Aorta (tissue), 5 donors: ENCODE measurements at regions not wholly inside any gene's neighbourhood (a gene's known extent, or its start where the extent isn't known, plus 50 kb on each side); places are given as distances from the start of the nearest gene placed in this dataset.
"Not testable (repeated sequence)": the region's sequence is repeated elsewhere in the genome, so short reads cannot be mapped to it uniquely, and the experiment has no call there.

Source experiments
- ATAC-seq: fragments of 200-7000 bp; cut with Tn5 transposase; one replicate; pipeline ENCODE4 v1.9.1; 2022; ENCODE audit warnings: moderate library complexity; ENCODE audit not compliant: low FRiP score
- DNase-seq, 2 donors: peaks; one replicate each; pipeline ENCODE4 v3.0.0-alpha.2; 2020
- H3K27ac ChIP-seq, 2 donors: one replicate each; pipeline ENCODE4 v1.5.1; 2013; ENCODE audit warnings: low read length in 2 of 2, mild to moderate bottlenecking in 2 of 2, moderate library complexity in 2 of 2, control low read depth in 1 of 2, inconsistent platforms in 1 of 2, low read depth in 1 of 2
- H3K27me3 ChIP-seq, 2 donors: one replicate each; pipeline ENCODE4 v1.6.1; 2013; ENCODE audit warnings: control low read depth in 1 of 2, low read length in 1 of 2, mild to moderate bottlenecking in 1 of 2, moderate library complexity in 1 of 2; ENCODE audit not compliant: insufficient read depth in 2 of 2, control insufficient read depth in 1 of 2
- H3K36me3 ChIP-seq, 2 donors: one replicate each; pipeline ENCODE4 v1.6.1; 2013; ENCODE audit warnings: control low read depth in 1 of 2, low read length in 1 of 2, mild to moderate bottlenecking in 1 of 2; ENCODE audit not compliant: insufficient read depth in 2 of 2, control insufficient read depth in 1 of 2
- H3K4me1 ChIP-seq, 2 donors: one replicate each; pipeline ENCODE4 v1.6.1; 2013; ENCODE audit warnings: low read length in 2 of 2, control low read depth in 1 of 2, mild to moderate bottlenecking in 1 of 2, moderate library complexity in 1 of 2; ENCODE audit not compliant: insufficient read depth in 2 of 2, control insufficient read depth in 1 of 2
- H3K4me3 ChIP-seq, 2 donors: one replicate each; pipeline ENCODE4 v1.5.1; 2013; ENCODE audit warnings: low read length in 2 of 2, control low read depth in 1 of 2, mild to moderate bottlenecking in 1 of 2
- H3K9me3 ChIP-seq: one replicate; pipeline ENCODE4 v1.6.1; 2013; ENCODE audit warnings: mild to moderate bottlenecking, low read length; ENCODE audit not compliant: control insufficient read depth
- WGBS, 2 donors: extraction: QIAGEN DNeasy Blood & Tissue Kit; methylation state at CpG; one replicate each; pipeline ENCODE4 v1.1.7; 2013; 5-methylcytosine and 5-hydroxymethylcytosine counted together
- intact Hi-C, 2 donors: fragments of 100-400 bp; cut with DNase I; formaldehyde crosslinking; loops; one replicate each; pipeline versions ENCODE4 v1.14.2 to v1.15.0; 2022
- donor health status: healthy with polysubstance abuse.
- donor health status: Bipolar disorder and iron deficiency.
- donor health status: DM: no; HTN: no; CAD: no.
- donor health status: DM: no; HTN: no; CAD: no.
- donor health status: DM: yes; HTN: yes; CAD: no.

- H3K9me3 ChIP-seq, H3K27ac ChIP-seq, ATAC-seq, intact Hi-C loops, H3K4me1 ChIP-seq, H3K36me3 ChIP-seq, H3K4me3 ChIP-seq, DNase-seq, H3K27me3 ChIP-seq: not testable (repeated sequence)
- 89 to 91% methylated on average over 7 to 13 of the region's 14 CpGs for WGBS, 2 donors
Observed at GRCh38 chr16:5203675-5204074, 106.1 kb upstream of the EEF2KMT start.

DNA sequence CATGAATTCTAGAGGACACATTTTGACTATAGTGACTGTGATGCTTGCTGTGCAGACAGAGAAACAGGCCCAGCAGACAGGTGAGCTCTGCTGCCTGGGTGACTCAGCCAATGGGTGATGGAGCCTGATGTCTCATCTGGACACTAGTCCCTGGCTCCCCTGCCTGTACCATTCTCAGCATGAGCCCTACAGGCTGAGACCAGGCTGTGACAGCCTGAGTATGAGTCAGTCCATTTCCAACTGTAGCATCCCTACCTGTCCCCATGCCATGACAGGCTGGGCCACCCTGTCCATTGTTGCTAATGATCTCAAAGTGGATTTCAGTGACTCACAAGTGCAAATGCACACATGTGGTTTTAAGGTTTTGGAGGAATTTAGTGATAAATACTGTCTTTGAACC lies 102.5 kb upstream of the EEF2KMT start:
- no peak for DNase-seq
- intact Hi-C loops, result no loop called here
- no peak for ATAC-seq

GRCh38 chr16:5196204-5196603 lies 98.6 kb upstream of the EEF2KMT start:
- Histone ChIP-seq H3K4me1 (no peaks in the 10 kb centered on the region), H3K27ac (no peak overlapping the region), H3K36me3 (no peaks in the 10 kb centered on the region), H3K9me3 (peaks cover 3% of the 10 kb centered on the region), H3K27me3 (no peaks in the 10 kb centered on the region), H3K4me3 (no peak overlapping the region)
- ATAC-seq, result no peak
- intact Hi-C loops, result no loop called here
- no peak for DNase-seq
- 82 to 83% methylated on average over 3 of the region's 3 CpGs for WGBS, 2 donors

More for the DNA sequence above, 102.5 kb upstream of the EEF2KMT start:
- Histone ChIP-seq H3K27ac (no peak overlapping the region), H3K27me3 (no peaks in the 10 kb centered on the region), H3K9me3 (peaks cover 3% of the 10 kb centered on the region), H3K36me3 (no peaks in the 10 kb centered on the region), H3K4me3 (no peak overlapping the region), H3K4me1 (no peaks in the 10 kb centered on the region)

GRCh38 chr16:5193861-5194260 lies 96.3 kb upstream of the EEF2KMT start:
- DNase-seq, result no peak
- Histone ChIP-seq H3K4me3 (no peak overlapping the region), H3K9me3 (peaks cover 3% of the 10 kb centered on the region), H3K27me3 (no peaks in the 10 kb centered on the region), H3K27ac (no peak overlapping the region), H3K4me1 (no peaks in the 10 kb centered on the region), H3K36me3 (no peaks in the 10 kb centered on the region)
- ATAC-seq, result no peak
- 78% methylated on average over 11 of the region's 11 CpGs for WGBS, 2 donors
- intact Hi-C loops, result no loop called here

DNA sequence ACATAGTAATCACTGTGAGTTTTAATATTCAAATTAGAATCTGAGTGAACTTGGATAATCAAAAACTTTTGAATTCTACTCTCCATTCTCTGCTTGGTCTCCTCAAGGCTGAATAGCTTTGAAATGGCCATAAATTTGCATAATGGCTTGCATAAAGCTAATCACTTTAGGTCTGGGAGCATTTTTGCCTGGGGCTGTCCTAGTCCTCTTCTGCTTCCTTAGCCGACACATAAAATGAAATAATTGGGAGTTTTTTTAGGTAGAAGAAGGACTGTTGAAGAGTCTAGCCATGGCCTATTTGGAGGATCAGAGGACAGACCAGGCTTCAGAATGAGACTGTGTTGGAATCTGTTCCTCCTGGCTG lies 91.4 kb upstream of the EEF2KMT start:
- no peaks in the 10 kb centered on the region for H3K36me3 ChIP-seq
- intact Hi-C loops, result no loop called here
- DNase-seq (no peak), ATAC-seq (no peak)
- WGBS, 2 donors, result 83 to 85% methylated on average over 1 of the region's 1 CpG
- H3K27ac ChIP-seq, result no peak overlapping the region
- H3K4me3 ChIP-seq, result no peak overlapping the region
- H3K27me3 ChIP-seq, result no peaks in the 10 kb centered on the region
- H3K4me1 ChIP-seq, result no peaks in the 10 kb centered on the region
- H3K9me3 ChIP-seq, result no peaks in the 10 kb centered on the region

GRCh38 chr16:5188318-5188988 lies 90.9 kb upstream of the EEF2KMT start:
- Histone ChIP-seq H3K36me3 (no peaks in the 10 kb centered on the region), H3K4me1 (no peaks in the 10 kb centered on the region), H3K4me3 (no peak overlapping the region), H3K27ac (no peak overlapping the region), H3K9me3 (no peaks in the 10 kb centered on the region), H3K27me3 (no peaks in the 10 kb centered on the region)
- ATAC-seq (no peak), DNase-seq (no peak)
- WGBS, 2 donors, result 33 to 34% methylated on average over 10 of the region's 10 CpGs
- intact Hi-C loops, result no loop called here

- Histone ChIP-seq H3K27ac (no peak overlapping the region), H3K4me1 (no peaks in the 10 kb centered on the region), H3K27me3 (no peaks in the 10 kb centered on the region), H3K4me3 (no peak overlapping the region), H3K36me3 (no peaks in the 10 kb centered on the region), H3K9me3 (no peaks in the 10 kb centered on the region)
- DNase-seq (no peak), ATAC-seq (no peak)
- intact Hi-C loops, result no loop called here
- 89 to 92% methylated on average over 14 of the region's 14 CpGs for WGBS, 2 donors
Observed at GRCh38 chr16:5187402-5187952, 89.9 kb upstream of the EEF2KMT start.

DNA sequence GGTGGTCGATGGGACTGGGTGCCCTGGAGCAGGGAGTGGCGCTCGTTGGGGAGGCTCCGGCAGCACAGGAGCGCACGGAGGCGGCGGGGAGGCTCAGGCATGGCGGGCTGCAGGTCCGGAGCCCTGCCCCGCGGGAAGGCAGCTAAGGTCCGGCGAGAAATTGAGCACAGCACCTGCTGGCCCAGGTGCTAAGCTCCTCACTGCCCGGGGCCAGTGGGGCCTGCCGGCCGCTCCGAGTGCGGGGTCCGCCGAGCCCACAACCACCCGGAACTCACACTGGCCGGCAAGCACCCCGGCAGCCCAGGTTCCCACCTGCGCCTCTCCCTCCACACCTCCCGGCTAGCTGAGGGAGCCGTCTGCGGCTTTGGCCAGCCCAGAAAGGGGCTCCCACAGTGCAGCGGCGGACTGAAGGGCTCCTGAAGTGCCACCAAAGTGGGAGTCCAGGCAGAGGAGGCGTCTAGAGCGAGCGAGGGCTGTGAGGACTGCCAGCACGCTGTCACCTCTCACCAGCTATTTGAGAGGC lies 88.8 kb upstream of the EEF2KMT start:
- H3K27ac ChIP-seq, result no peak overlapping the region
- no peak overlapping the region for H3K4me3 ChIP-seq
- WGBS, 2 donors, result 94 to 96% methylated on average over 29 to 34 of the region's 34 CpGs
- no peaks in the 10 kb centered on the region for H3K27me3 ChIP-seq
- H3K36me3 ChIP-seq, result no peaks in the 10 kb centered on the region
- DNase-seq (no peak), ATAC-seq (no peak)
- intact Hi-C loops, result no loop called here
- H3K4me1 ChIP-seq, result no peaks in the 10 kb centered on the region
- no peaks in the 10 kb centered on the region for H3K9me3 ChIP-seq

DNA sequence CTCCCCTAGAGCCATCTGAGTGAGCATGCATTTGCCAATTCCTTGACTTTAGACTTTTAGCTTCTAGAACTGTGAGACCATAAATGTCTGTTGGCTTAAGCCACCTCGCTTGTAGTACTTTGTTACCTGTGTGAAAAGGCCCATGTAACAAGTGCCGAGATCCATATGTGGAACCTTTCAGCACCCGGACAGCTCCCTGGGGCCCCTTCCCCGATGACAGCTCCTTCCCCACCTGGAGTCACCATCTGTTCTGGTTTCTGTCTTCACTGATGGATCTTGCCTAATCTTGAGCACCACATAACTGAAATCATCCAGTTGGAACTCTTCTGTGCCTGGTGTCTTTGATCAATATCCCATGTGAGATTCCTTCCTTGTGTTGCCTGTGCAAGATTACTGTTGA lies 78.9 kb upstream of the EEF2KMT start:
- ATAC-seq, result no peak
- Histone ChIP-seq H3K9me3 (peaks cover 16% of the 10 kb centered on the region), H3K27me3 (peaks cover 0 to 2% of the 10 kb centered on the region in 2 donors), H3K4me3 (no peak overlapping the region), H3K27ac (no peak overlapping the region), H3K4me1 (no peaks in the 10 kb centered on the region), H3K36me3 (no peaks in the 10 kb centered on the region)
- WGBS, 2 donors, result 39% methylated on average over 4 of the region's 4 CpGs
- DNase-seq, result no peak
- intact Hi-C loops, result no loop called here
